ENCODE measurements at regions not wholly inside any gene's neighbourhood (a gene's known extent, or its start where the extent isn't known, plus 50 kb on each side); places are given as distances from the start of the nearest gene placed in this dataset.
"Not testable (repeated sequence)": the region's sequence is repeated elsewhere in the genome, so short reads cannot be mapped to it uniquely, and the experiment has no call there.

DNA sequence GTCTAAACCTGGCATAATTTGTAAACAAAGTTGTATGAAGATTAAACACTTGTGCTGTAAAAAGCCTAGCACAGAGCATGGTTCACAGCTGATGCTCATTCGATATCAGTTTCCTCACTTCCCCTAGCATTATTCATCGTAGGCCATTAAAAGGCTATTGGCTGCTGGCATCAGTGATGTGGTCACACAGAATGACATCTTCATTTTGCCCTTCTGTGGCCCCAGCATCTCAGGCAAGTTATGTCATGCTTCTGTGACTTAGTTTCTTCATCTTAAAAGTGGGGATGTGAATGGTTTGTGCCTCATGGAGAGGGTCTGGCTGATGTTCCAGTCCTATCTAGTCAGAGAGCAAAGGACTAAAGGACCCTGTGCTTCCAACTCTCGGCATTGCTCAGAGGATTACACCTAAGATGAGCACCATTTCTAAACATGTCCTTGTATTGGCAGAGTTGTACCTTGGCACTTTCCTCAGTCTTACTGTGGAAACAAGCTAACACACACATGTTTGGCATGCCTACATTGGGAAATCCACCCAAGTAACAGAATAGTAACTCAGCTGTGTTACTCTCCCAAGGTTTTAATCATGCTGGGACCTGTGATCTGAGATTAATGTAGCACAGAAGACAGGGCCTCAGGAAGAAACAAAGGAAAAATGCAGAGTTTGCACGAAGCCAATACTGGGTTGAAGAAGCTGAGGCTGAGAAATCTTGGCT is 83.5 kb upstream of the OR9Q1 start:
- Histone ChIP-seq H3K79me1 (ENCODE audit: low read length) (no peaks in the 10 kb centered on the region), H3K4me2 (ENCODE audit: low read length) (no peak overlapping the region), H4K12ac (ENCODE audit: low read depth, low read length) (no peak overlapping the region), H2BK12ac (ENCODE audit: low read length) (no peak overlapping the region), H3K23ac (ENCODE audit: low read length) (no peak overlapping the region), H3K27ac (ENCODE audit: low read depth, low read length) (no peak overlapping the region), H2AK5ac (ENCODE audit: low read length) (no peak overlapping the region), H3K36me3 (ENCODE audit: control insufficient read depth in 1 of 2, insufficient read depth in 2 of 2, low read length in 2 of 2) (no peaks in the 10 kb centered on the region), H2BK5ac (ENCODE audit: low read depth, low read length, poor library complexity) (no peak overlapping the region), H3K79me2 (ENCODE audit: control insufficient read depth, insufficient read depth, low read length, poor library complexity) (no peaks in the 10 kb centered on the region), H3K9ac (ENCODE audit: low read length) (no peak overlapping the region), H3K27me3 (ENCODE audit: insufficient read depth, low read length) (no peaks in the 10 kb centered on the region), H3K4me3 (ENCODE audit: low read depth, low read length) (no peak overlapping the region), H3K9me3 (ENCODE audit: insufficient read depth, low read depth, low read length) (peaks cover 3% of the 10 kb centered on the region), H2AFZ (ENCODE audit: insufficient read depth, low read length, poor library complexity) (no peak overlapping the region), H4K8ac (ENCODE audit: low read depth, low read length) (no peak overlapping the region), H2BK120ac (ENCODE audit: insufficient read depth, low read length, poor library complexity) (no peak overlapping the region), H3K4ac (ENCODE audit: low read depth, low read length) (no peak overlapping the region), H3K18ac (ENCODE audit: low read length) (no peak overlapping the region), H3K4me1 (ENCODE audit: control insufficient read depth in 1 of 2, insufficient read depth in 2 of 2, low read length in 2 of 2) (peaks cover 0 to 6% of the 10 kb centered on the region in 2 experiments), H3K14ac (ENCODE audit: low read length) (no peak overlapping the region), H4K91ac (ENCODE audit: low read depth, low read length) (no peak overlapping the region)
- WGBS (ENCODE audit: extremely low coverage, insufficient coverage, insufficient read length): no CpG with 5 or more reads among the region's 4 CpGs
- no peak for DNase-seq

DNA sequence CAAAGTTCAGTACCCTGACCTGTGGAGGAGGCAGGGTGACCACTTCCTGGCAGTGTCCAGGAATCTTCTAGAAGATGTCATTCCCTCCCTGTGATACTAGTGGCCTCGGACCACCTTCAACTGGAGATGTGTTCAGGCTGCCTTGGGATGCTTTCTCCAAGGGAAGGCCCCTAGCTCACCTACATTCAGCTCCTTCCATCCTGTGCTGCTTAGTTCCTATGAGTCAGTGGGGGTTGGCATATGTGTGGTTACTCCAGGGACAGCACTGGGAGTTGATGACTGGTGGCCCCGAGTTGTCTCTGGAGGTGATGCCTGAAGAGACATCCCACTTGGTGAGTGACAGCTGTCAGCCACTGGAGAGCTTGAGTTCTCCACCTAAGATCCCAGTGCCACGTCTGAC is 81.8 kb upstream of the OR9Q1 start:
- H2BK120ac ChIP-seq (ENCODE audit: insufficient read depth, low read length, poor library complexity): no peak overlapping the region
- no peak overlapping the region for H4K91ac ChIP-seq (ENCODE audit: low read depth, low read length)
- H3K4me3 ChIP-seq (ENCODE audit: low read depth, low read length): no peak overlapping the region
- H3K9me3 ChIP-seq (ENCODE audit: insufficient read depth, low read depth, low read length): peaks cover 3% of the 10 kb centered on the region
- no peak overlapping the region for H2BK5ac ChIP-seq (ENCODE audit: low read depth, low read length, poor library complexity)
- no peak overlapping the region for H4K8ac ChIP-seq (ENCODE audit: low read depth, low read length)
- H3K14ac ChIP-seq (ENCODE audit: low read length): no peak overlapping the region
- H3K4ac ChIP-seq (ENCODE audit: low read depth, low read length): no peak overlapping the region
- H3K36me3 ChIP-seq (ENCODE audit: control insufficient read depth in 1 of 2, insufficient read depth in 2 of 2, low read length in 2 of 2): no peaks in the 10 kb centered on the region
- H2AFZ ChIP-seq (ENCODE audit: insufficient read depth, low read length, poor library complexity): no peak overlapping the region
- H3K27ac ChIP-seq (ENCODE audit: low read depth, low read length): no peak overlapping the region
- no peak overlapping the region for H3K9ac ChIP-seq (ENCODE audit: low read length)
- peaks cover 0 to 6% of the 10 kb centered on the region in 2 experiments for H3K4me1 ChIP-seq (ENCODE audit: control insufficient read depth in 1 of 2, insufficient read depth in 2 of 2, low read length in 2 of 2)
- H3K4me2 ChIP-seq (ENCODE audit: low read length): no peak overlapping the region
- no peaks in the 10 kb centered on the region for H3K79me1 ChIP-seq (ENCODE audit: low read length)
- no peak overlapping the region for H3K23ac ChIP-seq (ENCODE audit: low read length)
- no CpG with 5 or more reads among the region's 3 CpGs for WGBS (ENCODE audit: extremely low coverage, insufficient coverage, insufficient read length)
- no peaks in the 10 kb centered on the region for H3K79me2 ChIP-seq (ENCODE audit: control insufficient read depth, insufficient read depth, low read length, poor library complexity)
- H4K12ac ChIP-seq (ENCODE audit: low read depth, low read length): no peak overlapping the region
- no peak for DNase-seq
- H3K18ac ChIP-seq (ENCODE audit: low read length): no peak overlapping the region
- no peak overlapping the region for H2BK12ac ChIP-seq (ENCODE audit: low read length)
- H2AK5ac ChIP-seq (ENCODE audit: low read length): no peak overlapping the region
- H3K27me3 ChIP-seq (ENCODE audit: insufficient read depth, low read length): no peaks in the 10 kb centered on the region

DNA sequence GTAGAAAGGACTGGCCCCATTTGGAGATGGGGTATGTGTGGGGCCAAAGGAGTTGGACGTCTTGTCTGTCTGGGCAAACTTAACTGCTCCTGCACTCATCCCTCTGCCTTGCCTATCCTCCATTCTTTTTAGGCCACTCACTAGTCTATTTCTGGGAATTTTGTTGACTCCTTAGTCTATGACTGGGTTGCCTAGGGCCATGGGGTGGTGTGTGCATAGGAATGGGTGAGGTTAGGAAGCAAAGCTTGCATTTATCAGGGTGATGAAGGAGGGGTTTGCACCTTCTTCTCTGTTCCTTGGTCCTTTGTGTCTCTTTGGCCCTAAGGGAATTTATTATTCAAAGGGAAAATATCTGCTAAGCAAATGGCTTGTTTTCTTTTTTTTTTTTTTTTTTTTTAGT is 80.9 kb upstream of the OR9Q1 start:
- Histone ChIP-seq H3K9me3 (ENCODE audit: insufficient read depth, low read depth, low read length) (peaks cover 3% of the 10 kb centered on the region), H3K14ac (ENCODE audit: low read length) (no peak overlapping the region), H2AK5ac (ENCODE audit: low read length) (no peak overlapping the region), H4K12ac (ENCODE audit: low read depth, low read length) (no peak overlapping the region), H2AFZ (ENCODE audit: insufficient read depth, low read length, poor library complexity) (no peak overlapping the region), H4K8ac (ENCODE audit: low read depth, low read length) (no peak overlapping the region), H3K27me3 (ENCODE audit: insufficient read depth, low read length) (no peaks in the 10 kb centered on the region), H3K4ac (ENCODE audit: low read depth, low read length) (no peak overlapping the region), H3K79me2 (ENCODE audit: control insufficient read depth, insufficient read depth, low read length, poor library complexity) (no peaks in the 10 kb centered on the region), H2BK12ac (ENCODE audit: low read length) (no peak overlapping the region), H3K4me2 (ENCODE audit: low read length) (no peak overlapping the region), H3K79me1 (ENCODE audit: low read length) (no peaks in the 10 kb centered on the region), H2BK120ac (ENCODE audit: insufficient read depth, low read length, poor library complexity) (no peak overlapping the region), H3K9ac (ENCODE audit: low read length) (no peak overlapping the region), H3K36me3 (ENCODE audit: control insufficient read depth in 1 of 2, insufficient read depth in 2 of 2, low read length in 2 of 2) (no peaks in the 10 kb centered on the region), H3K4me3 (ENCODE audit: low read depth, low read length) (no peak overlapping the region), H3K18ac (ENCODE audit: low read length) (no peak overlapping the region), H3K4me1 (ENCODE audit: control insufficient read depth in 1 of 2, insufficient read depth in 2 of 2, low read length in 2 of 2) (peaks cover 0 to 6% of the 10 kb centered on the region in 2 experiments), H4K91ac (ENCODE audit: low read depth, low read length) (no peak overlapping the region), H3K23ac (ENCODE audit: low read length) (no peak overlapping the region), H3K27ac (ENCODE audit: low read depth, low read length) (no peak overlapping the region), H2BK5ac (ENCODE audit: low read depth, low read length, poor library complexity) (no peak overlapping the region)
- no CpG with 5 or more reads among the region's 1 CpG for WGBS (ENCODE audit: extremely low coverage, insufficient coverage, insufficient read length)
- peak; percentile 20 to 34 for DNase-seq

DNA sequence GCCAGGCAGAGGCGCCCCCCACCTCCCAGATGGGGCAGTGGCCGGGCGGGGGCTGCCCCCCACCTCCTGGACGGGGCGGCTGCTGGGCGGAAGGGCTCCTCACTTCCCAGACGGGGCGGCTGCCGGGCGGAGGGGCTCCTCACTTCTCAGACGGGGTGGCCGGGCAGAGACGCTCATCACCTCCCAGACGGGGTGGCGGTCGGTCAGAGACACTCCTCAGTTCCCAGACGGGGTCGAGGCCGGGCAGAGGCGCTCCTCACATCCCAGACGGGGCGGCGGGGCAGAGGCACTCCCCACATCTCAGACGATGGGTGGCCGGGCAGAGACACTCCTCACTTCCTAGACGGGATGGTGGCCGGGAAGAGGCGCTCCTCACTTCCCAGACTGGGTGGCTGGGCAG is 79.9 kb upstream of the OR9Q1 start:
- not testable (repeated sequence) for H2BK12ac ChIP-seq (ENCODE audit: low read length); H3K4me3 ChIP-seq (ENCODE audit: low read depth, low read length); H3K79me1 ChIP-seq (ENCODE audit: low read length); H2BK120ac ChIP-seq (ENCODE audit: insufficient read depth, low read length, poor library complexity); H3K14ac ChIP-seq (ENCODE audit: low read length); H2BK5ac ChIP-seq (ENCODE audit: low read depth, low read length, poor library complexity); H3K9me3 ChIP-seq (ENCODE audit: insufficient read depth, low read depth, low read length); H4K8ac ChIP-seq (ENCODE audit: low read depth, low read length); H3K4ac ChIP-seq (ENCODE audit: low read depth, low read length); H3K27ac ChIP-seq (ENCODE audit: low read depth, low read length); H2AK5ac ChIP-seq (ENCODE audit: low read length); H3K9ac ChIP-seq (ENCODE audit: low read length); H4K91ac ChIP-seq (ENCODE audit: low read depth, low read length); H3K27me3 ChIP-seq (ENCODE audit: insufficient read depth, low read length); H3K23ac ChIP-seq (ENCODE audit: low read length); H3K4me1 ChIP-seq (ENCODE audit: control insufficient read depth in 1 of 2, insufficient read depth in 2 of 2, low read length in 2 of 2); H2AFZ ChIP-seq (ENCODE audit: insufficient read depth, low read length, poor library complexity); H3K36me3 ChIP-seq (ENCODE audit: control insufficient read depth in 1 of 2, insufficient read depth in 2 of 2, low read length in 2 of 2); H4K12ac ChIP-seq (ENCODE audit: low read depth, low read length); H3K18ac ChIP-seq (ENCODE audit: low read length); H3K79me2 ChIP-seq (ENCODE audit: control insufficient read depth, insufficient read depth, low read length, poor library complexity); H3K4me2 ChIP-seq (ENCODE audit: low read length); DNase-seq
- no CpG with 5 or more reads among the region's 28 CpGs for WGBS (ENCODE audit: extremely low coverage, insufficient coverage, insufficient read length)
